Stimulated activated CD4-positive, alpha-beta T cell treated with anti-CD3 and anti-CD28 coated beads, Interleukin-12 subunit alpha, Interleukin-12 subunit beta, amount 100 ng/mL, for 24 hours (primary cell): ENCODE measurements at regions not wholly inside any gene's neighbourhood (a gene's known extent, or its start where the extent isn't known, plus 50 kb on each side); places are given as distances from the start of the nearest gene placed in this dataset.
"Not testable (repeated sequence)": the region's sequence is repeated elsewhere in the genome, so short reads cannot be mapped to it uniquely, and the experiment has no call there.

ENCODE experiments used
- DNase-seq, 2 experiments: peaks; one replicate each; pipeline ENCODE4 v3.0.0-alpha.2; 2020; ENCODE audit warnings: low read depth in 2 of 2

DNA sequence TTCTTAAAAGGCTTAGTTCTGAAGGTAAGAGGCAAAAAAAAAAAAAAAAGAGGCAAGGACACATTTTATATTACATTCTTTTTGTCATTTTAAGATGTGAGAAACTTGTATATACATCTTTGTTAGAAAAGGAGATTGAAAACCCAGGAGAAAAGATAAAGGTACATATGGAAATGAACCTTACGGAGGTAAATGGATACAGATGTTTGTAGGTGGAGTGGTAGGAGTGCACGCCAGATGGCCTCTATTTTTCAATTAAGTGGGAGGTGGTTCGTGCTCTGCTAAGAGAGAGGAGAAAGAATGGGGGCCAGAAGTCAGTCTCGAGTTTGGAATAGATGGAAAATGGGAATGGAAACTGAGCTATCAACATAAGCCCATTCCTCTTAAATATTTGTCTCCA, 622.5 kb upstream of the GHITM start:
- no peak for DNase-seq

DNA sequence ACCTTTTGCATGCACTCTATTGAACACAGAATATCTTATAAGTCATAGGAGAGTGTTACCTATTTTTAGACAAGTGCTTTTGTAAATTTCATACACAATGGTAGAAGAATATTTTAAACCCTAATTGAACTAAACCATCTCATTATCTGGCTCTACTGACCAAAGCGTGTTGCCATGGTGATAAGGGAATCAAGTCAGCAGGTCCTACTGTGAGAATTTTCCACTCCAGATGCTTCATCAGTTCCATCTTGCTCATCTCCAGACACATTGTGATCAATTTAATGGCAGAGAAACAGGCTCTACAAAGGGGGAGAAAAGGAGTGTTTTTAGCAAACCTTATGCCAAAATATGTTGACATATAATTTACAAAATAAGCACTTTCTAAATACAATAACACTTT, 621.9 kb upstream of the GHITM start:
- no peak for DNase-seq

DNA sequence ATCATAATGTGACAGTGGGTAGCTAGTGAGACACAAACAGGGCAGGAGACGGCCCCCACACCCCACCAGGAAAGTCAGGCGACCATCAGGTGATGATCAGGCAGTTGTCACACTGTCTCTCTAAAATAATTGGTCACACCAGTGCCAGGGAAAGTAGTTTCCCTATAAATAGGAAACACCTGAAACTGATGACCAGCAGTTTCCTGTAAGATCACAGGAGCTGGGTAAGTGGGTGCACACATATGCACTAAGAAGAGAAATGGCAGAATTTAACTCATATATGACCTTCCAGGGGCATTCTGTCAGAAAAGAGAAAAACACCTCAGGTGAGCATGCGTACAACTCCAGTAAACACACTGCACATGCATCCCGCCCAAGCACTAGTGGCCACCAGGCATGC, 620.5 kb upstream of the GHITM start:
- DNase-seq: no peak

DNA sequence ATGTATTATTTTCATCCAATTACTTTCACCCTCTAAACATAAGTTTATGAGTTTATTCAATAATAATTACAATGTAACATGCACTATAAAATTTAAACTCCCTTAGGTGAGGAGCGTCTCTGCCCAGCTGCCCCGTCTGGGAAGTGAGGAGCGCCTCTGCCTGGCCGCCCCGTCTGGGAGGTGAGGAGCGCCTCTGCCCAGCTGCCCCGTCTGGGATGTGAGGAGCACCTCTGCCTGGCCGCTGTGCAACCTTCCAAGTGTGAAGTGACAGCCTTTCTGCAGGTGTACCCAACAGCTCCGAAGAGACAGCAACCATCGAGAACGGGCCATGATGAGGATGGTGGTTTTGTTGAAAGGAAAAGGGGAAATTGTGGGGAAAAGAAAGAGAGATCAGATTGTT, 618.9 kb upstream of the GHITM start:
- DNase-seq: not testable (repeated sequence)

DNA sequence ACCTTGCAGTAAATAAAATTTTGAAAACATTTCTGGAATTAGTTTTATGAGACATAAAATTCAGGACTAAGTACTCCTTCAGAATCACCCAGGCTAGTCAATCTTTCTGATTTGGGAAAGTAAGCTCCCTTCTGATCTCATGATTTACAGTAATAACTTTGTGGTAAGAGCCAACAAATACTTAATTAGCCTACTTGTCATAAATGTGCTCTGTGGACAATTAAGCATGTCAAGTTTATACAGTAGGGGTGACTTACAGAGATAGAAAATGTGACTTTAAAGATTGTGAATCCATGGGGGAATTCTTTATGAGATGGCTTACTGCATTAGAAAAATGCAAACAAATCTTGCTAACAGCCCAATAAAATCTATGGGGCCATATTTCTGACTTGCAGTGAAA, 616.9 kb upstream of the GHITM start:
- DNase-seq: no peak

DNA sequence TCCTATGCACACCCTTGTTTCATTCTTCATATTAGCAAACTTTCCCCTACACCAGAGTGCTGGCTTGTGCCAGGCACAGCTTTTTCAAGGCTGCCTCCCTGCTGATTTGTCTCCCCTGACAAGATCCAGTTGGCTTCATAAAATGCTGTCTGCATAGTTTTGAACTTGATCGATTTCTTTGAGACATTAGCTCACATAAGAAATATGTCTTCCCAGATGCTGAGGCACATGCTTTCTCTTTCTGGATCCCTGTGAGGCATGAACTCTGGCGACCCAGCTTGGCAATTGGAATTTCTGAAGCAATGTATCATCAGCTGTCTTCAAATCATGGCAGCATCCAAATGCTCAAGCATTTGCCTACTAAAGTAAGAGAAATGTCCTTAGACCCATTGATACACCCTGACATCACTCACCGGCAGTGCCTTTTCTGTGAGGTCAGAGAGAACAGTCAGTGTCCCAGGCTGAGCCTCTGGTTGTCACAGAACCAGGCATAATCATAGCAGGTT, 616.4 kb upstream of the GHITM start:
- DNase-seq: no peak

DNA sequence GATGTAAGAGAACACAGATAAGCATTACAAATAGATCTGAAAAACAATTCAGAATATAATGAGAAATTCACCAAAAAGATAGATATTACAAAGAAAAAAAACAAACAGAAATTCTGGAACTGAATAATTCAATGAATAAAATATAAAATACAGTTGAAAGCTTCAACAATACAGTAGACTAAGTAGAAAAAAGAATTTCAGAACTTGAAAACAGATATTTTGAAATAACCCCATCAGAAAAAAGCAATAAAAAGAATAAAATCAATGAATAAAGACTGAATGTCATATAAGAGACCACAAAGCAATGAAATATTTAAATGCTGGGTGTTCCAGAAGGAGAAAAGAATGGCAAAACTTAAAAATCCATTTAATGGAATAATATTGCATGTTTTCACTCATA, 611.4 kb upstream of the GHITM start:
- no peak for DNase-seq

DNA sequence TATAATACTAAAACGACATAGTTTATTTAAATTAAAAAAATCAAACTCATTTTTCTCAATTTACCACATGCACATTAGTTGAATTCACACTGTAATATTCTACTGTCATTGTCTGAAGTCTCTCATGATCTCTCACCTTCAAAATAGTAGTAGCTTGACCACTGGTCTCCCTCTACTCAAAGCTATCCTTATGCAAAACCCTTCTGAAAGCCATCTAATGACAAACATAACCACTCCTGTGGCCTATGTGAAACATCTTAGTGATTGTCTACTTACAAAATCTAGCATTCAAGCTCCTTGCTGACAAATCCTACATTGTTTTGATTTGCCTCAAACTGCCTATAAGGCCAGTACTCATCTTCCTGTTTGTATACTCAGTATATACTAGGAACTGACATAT, 606.0 kb upstream of the GHITM start:
- DNase-seq: no peak

DNA sequence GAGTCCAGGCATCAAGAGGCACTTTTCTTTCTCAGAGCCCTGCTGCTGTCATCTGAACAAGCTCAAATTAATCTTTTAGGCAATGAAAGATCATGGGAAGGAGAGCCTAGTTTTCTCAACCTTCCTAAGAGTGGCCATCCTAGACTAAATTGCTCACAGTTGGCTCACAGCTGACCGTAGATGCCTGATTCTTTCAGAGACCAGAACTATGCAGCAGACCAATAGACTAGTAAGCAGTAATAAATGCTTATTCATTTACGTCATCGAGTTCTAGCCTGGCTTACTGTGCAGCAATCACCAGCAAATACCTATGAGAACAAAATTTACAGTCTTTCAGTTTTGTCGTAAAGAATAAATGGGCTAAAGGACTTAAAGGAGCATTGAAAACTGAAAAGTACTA, 602.9 kb upstream of the GHITM start:
- DNase-seq: no peak

DNA sequence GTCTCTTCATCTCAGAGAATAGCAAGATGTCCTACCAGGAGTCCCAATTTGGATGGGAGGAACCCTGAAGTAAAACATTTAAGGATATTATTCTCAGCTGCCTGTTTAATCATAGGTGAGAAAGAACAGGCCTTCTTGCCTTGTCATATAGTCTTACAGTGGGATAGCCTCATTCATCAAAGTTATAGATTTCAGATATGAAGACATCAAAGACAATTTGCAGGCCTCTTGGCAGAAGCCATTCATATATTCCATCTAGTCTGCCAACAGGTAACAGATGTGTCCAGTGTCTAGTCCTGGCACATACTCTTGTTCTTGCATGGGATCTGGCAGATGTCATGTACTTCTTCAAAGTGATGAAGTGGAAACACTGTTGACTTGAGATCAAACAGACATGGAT, 601.3 kb upstream of the GHITM start:
- no peak for DNase-seq

DNA sequence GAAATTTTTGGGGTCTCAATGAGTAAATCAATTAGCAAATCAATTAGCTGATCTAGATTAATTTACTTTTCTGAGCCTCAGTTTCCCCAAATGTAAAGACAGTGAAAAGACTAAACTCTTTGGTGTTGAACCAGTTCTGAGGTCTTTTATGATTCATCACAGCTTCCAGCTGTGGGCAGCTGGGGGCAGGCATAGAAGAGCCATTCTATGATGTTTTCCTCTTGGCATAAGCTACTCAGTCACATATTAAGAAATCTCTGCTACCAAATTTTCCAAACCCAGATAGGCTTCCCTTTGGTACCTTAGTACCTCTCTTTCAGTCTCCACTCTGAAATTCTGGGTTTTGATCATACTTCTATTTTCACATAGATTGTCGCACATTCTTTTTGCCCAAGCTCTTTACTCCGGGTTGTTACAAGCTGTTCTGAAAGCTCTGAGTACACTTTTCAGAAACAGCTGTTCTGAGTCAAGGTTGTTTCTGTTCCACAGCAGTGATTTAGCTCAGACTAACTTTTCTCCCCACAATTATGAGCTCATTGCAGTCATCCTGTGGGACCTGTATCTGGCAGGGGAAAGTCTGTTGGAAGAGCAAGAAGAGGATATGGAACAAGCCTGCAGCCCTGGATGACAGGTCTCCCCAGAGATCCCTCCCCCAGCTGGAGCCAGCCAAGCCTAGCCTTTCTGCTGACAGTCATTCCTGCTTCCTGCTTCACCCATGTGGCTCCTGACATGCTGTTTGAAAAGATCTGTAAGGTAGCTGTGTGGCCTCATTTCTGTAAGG, 599.6 kb upstream of the GHITM start:
- DNase-seq: no peak

DNA sequence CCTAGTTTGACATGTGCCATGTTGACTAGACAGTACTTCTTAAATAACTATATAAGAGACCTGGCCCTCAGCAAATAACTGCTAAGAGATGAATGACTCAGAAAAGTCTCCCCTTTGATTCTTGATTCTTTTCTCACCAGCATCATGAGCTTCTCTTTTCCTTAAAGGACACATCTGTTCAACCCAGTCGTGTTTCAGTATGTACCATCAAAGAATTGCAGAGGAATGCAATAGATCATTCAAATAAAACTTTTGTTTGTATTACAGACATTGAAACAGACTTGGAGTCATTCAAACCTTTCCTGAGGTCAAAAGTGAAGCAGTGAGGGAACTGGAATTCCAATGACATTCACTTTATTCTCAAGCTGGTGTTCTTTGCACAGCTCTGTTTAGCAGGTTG, 598.3 kb upstream of the GHITM start:
- no peak for DNase-seq

DNA sequence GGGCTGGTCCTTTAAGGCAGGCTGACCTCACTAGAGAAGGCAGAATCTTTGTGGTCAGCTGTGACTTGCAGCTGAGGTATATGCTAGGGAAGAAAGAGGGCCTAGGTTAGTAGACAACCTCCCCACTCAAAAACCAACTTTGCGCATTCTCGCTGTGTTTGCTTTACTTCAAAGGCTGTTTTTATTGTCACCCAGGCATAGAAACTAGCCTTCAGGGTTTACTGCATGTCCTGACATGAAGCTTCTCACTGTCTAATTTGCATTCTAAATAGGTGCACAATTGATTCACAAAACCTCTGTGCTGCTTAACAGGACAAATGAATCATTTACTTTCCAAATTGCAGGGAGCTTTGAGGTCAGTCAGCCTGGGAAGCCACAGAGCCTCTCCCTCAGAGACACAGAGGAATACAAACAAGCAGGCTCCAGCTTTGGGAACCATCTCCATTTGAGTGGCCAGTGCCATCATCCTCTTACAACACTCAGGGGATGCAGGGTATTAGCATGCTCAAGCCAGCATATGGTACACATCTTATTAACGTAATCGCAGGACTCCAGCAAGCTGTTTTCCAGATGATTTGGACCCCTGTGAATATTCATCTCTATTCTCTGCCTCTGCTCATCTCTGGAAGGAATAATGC, 596.4 kb upstream of the GHITM start:
- no peak for DNase-seq

DNA sequence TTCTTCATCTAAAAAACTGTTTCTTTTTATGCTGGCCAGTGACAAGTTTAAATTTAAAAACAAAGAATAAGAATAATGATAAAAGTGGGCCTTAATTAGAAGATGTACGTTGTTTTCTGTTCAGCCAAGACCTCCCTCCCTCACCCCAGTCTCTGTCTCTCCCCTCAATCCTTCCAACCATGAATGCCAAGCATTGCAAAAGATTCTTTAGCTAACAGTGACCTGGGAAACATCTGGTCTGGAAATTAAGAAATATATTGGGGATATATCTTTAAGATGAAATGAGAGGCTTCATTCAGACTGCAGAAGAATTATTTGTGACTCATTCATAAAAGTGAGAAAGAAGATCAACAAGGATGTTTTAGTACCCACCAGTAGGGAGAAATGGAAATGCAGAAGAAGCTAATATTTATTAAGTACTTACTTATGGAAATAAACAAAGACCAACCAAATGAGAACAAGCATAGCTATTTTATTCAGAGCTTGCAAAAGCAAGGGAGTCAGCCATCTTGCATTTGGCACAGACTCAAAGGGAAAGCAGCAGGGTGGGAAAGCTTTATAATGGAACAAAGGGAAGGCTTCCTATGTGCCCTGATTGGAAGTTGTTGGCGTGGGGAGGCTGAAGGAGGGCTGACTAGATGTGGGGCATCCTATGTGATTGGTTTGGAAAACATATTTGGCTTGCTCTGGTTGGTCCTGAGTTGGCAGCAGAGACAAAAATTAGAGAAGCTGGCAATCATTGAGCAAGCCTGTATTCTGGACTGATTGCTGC, 595.4 kb upstream of the GHITM start:
- no peak for DNase-seq

DNA sequence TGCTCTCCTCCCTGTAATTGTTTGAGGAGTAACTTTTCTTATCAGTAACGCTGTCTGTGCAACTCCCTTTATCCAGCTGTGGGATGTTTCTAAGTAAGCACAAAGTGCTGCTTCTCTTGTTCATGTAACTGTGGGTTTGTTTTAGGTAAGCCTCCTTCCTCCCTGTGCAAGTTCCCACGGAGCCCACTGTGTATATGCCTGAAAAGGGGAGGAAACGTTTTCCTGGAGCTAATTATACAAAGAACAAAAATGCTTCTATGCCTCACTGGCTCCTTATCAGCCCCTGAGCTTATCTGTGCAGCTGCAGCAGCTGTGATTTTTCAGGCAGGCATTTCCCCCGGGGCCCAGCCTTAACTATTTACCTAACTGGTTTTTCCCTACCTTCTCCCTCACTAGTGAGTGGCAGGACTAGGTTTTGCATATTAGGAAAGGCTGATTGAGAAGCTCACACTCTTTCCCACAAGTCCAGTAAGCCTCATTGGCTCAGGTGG, 593.4 kb upstream of the GHITM start:
- DNase-seq: no peak

DNA sequence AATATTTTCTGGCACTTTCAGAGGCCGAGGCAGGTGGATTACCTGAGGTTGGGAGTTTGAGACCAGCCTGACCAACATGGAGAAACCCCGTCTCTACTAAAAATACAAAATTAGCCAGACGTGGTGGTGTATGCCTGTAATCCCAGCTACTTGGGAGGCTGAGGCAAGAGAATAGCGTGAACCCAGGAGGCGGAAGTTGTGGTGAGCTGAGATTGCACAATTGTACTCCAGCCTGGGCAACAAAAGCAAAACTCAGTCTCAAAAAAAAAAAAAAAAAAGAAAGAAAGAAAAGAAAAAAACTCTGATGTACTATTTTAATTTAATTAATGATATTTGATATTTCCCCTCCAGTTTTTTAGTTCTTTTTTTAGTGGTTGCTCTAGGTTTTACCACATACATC, 588.1 kb upstream of the GHITM start:
- not testable (repeated sequence) for DNase-seq

DNA sequence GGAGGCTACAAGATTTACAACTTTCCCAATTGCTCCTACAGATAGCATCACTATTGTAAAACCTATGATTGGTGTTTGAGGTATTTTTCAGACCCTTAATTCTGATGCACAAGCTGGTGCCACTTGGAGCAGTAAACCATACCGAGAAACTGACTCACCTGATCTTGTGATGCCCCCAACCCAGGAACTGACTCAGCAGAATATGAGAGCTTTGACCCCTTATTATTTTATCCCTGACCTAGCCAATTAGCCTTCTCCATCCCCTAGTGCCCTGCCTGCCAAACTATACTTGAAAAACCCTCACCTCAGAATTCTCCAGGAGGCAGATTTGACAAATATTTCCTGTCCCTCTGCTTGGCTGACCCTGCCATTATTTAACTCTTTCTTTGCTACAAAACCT, 585.9 kb upstream of the GHITM start:
- no peak for DNase-seq

DNA sequence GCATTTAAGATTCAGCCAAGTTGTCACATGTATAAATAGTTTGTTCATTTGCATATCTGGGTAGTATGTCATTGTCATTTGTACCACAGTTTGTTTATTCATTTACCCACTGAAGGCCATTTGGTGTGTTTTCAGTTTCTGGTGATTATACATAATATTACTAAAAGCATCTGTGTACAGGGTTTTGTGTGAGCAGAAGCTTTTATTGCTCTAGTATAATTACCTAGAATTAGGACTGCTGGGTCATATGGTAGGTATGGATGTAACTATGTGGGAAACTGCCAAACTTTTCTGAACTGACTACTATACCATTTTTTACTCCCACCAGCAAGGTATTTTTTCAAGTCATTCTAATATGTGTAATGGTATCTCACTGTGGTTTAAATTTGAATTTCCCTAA, 584.0 kb upstream of the GHITM start:
- no peak for DNase-seq

DNA sequence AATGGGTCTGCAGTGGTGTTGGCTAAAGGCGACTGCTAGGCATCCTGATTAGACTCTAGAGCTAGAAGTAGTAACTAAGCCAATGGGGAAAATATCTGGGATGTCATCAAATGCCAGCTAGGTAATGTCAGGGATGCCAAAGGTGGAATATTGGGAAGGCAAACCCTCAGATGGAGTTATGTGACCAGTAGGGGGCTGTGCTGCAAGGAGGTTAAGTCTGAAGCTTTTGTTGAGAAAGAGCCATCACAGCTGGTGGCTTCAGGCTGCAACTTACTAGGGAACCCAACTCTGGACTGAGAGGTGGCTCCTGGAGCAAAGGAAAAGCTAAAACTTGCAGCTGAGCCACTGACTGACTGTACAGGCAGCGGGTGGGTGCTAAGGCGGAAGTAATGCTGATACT, 576.9 kb upstream of the GHITM start:
- no peak for DNase-seq

DNA sequence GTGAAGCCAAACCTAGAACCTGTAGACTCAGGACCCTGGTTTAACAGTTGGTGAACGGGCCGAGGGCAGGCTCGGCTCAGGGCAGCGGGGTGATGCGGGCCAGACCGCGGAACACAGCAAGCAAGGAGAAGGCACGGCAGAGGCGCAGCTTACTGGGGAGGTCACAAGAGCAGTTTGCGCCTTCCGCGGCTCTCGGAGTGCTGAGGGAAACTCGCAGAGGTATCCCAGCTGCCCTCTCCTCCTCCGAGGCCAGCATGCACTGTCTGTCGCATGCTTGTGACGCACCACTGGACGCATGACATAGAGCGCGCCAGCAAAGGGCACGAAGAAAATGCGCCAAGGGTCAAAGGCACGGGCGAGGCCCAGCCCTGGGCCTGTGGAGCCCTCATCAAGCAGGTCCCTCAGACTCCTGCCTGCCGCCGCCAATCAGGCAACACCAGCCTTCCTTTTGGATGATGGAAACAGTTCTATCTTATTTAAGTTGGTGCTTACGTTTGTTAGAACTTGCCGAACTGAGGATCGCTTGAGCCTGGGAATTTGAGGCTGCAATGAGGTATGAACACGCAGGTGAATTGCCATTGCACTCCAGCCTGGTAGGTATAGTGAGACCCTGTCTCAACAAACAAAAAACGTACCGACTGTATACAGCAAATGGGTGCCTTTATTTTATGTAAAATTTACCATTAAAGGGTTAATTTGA, 574.3 kb upstream of the GHITM start:
- no peak for DNase-seq

DNA sequence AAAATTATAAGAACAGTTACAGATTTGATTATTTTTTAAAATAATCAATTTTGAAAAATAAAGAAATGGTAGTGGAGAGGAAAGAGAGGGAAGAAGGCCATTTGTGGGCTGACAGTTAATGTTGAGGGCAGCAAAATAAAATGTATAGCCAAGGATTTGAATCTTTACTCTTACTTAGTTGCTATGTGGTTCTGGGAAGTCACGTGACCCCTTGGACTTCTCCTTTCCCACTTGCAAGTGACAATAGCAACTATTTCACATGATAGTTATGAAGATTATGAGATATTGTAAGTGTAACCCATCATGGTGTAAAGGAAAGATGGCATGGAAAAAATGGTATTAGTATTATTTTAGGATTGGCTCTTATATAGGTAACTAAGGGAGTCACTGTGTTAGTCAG, 567.3 kb upstream of the GHITM start:
- no peak for DNase-seq

DNA sequence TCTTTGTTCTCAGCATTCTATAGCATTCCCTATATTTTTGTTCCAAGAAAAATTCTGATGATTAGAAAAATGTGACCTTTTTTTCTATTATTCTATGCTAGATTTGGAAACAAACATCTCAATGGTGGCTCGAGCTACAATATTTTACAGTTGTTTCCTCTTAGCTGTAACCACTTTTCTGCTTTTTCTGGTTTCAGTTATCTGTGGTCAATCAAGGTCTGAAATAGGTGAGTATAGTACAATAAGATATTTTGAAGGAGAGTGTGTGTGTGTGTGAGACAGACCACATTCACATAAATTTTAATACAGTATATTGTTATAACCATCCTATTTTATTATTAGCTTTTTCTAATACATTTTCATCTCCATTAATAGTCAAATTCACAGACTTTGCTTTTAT, 564.5 kb upstream of the GHITM start:
- DNase-seq: no peak
